ENCODE measurements at regions not wholly inside any gene's neighbourhood (a gene's known extent, or its start where the extent isn't known, plus 50 kb on each side); places are given as distances from the start of the nearest gene placed in this dataset.

- no peak for DNase-seq
Measured at GRCh38 chr1:55334797-55335196, 119.6 kb upstream of the USP24 start.

GRCh38 chr1:55334160-55334559 lies 119.0 kb upstream of the USP24 start:
- DNase-seq: no peak

- DNase-seq: no peak
Measured at GRCh38 chr1:55333461-55333860, 118.3 kb upstream of the USP24 start.

- DNase-seq: no peak
Measured at GRCh38 chr1:55331351-55331750, 116.2 kb upstream of the USP24 start.

- DNase-seq: no peak
Measured at GRCh38 chr1:55329808-55330432, 114.8 kb upstream of the USP24 start.

- no peak for DNase-seq
Measured at GRCh38 chr1:55329091-55329490, 113.9 kb upstream of the USP24 start.

GRCh38 chr1:55326496-55327243 lies 111.5 kb upstream of the USP24 start:
- no peak for DNase-seq

GRCh38 chr1:55323760-55324159 lies 108.6 kb upstream of the USP24 start:
- no peak for DNase-seq

- no peak for DNase-seq
Measured at GRCh38 chr1:55322842-55323241, 107.7 kb upstream of the USP24 start.

GRCh38 chr1:55321942-55322341 lies 106.8 kb upstream of the USP24 start:
- no peak for DNase-seq

- DNase-seq: no peak
Measured at GRCh38 chr1:55320891-55321290, 105.7 kb upstream of the USP24 start.

GRCh38 chr1:55318116-55318817 lies 103.1 kb upstream of the USP24 start:
- no peak for DNase-seq

- no peak for DNase-seq
Measured at GRCh38 chr1:55317673-55318072, 102.5 kb upstream of the USP24 start.

GRCh38 chr1:55316947-55317662 lies 101.9 kb upstream of the USP24 start:
- no peak for DNase-seq

- no peak for DNase-seq
Measured at GRCh38 chr1:55316502-55316901, 101.3 kb upstream of the USP24 start.

- no peak for DNase-seq
Measured at GRCh38 chr1:55315552-55315951, 100.4 kb upstream of the USP24 start.

GRCh38 chr1:55314740-55315139 lies 99.6 kb upstream of the USP24 start:
- DNase-seq: no peak

- no peak for DNase-seq
Measured at GRCh38 chr1:55313903-55314302, 98.7 kb upstream of the USP24 start.

- DNase-seq: no peak
Measured at GRCh38 chr1:55311979-55312378, 96.8 kb upstream of the USP24 start.

- DNase-seq: no peak
Measured at GRCh38 chr1:55311057-55311641, 96.0 kb upstream of the USP24 start.

GRCh38 chr1:55310505-55310971 lies 95.4 kb upstream of the USP24 start:
- no peak for DNase-seq

GRCh38 chr1:55309786-55310504 lies 94.8 kb upstream of the USP24 start:
- DNase-seq: no peak

All from CD4-positive, alpha-beta T cell treated with Interleukin-4 for 1 hour (primary cell).